Amniotic epithelial cell (primary cell): ENCODE measurements at regions not wholly inside any gene's neighbourhood (a gene's known extent, or its start where the extent isn't known, plus 50 kb on each side); places are given as distances from the start of the nearest gene placed in this dataset.
"Not testable (repeated sequence)": the region's sequence is repeated elsewhere in the genome, so short reads cannot be mapped to it uniquely, and the experiment has no call there.

Experiments
- DNase-seq: peaks from one replicate; pipeline ENCODE4 v3.0.0-alpha.2; 2010; ENCODE audit warnings: low read depth

DNA sequence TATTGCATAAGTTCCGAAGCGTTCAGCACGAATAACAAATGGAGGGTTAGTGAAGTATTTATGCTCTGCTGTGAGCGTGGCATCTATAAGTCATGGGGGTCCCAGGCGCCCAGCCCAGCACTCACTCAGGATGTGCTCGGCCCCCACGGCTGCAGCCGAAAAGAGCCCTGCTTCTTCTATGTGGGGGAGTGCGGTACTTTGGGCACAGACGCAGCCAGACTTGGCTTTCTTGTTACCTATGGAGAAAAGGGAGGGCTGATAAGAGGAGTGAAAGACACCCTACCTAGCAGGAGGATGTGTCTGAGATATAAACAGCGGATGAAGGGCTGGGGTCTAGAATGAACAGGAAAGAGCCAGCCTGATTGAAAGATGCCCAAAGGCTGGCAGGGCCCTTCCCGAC lies 51.4 kb downstream of the MRPL36 start:
- DNase-seq = no peak

DNA sequence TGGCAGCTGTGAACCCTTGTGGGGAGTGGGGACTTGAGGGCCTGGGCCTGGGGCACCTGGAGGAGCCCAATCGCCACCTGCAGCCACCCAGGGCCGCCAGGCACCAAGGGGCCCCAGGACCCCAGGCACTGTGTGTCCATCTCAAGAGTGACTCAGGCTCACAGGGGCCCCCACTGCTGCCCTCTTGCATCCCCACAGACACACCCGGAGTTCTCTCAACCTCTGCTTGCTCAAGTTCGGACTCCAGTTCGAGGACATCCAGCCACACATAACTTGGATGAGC lies 51.9 kb downstream of the MRPL36 start:
- no peak for DNase-seq

- DNase-seq = no peak
Measured at GRCh38 chr5:1747079-1747802, 52.4 kb downstream of the MRPL36 start.

GRCh38 chr5:1746371-1747078 lies 53.1 kb downstream of the MRPL36 start:
- no peak for DNase-seq

GRCh38 chr5:1745796-1746370 lies 53.8 kb downstream of the MRPL36 start:
- DNase-seq = no peak

DNA sequence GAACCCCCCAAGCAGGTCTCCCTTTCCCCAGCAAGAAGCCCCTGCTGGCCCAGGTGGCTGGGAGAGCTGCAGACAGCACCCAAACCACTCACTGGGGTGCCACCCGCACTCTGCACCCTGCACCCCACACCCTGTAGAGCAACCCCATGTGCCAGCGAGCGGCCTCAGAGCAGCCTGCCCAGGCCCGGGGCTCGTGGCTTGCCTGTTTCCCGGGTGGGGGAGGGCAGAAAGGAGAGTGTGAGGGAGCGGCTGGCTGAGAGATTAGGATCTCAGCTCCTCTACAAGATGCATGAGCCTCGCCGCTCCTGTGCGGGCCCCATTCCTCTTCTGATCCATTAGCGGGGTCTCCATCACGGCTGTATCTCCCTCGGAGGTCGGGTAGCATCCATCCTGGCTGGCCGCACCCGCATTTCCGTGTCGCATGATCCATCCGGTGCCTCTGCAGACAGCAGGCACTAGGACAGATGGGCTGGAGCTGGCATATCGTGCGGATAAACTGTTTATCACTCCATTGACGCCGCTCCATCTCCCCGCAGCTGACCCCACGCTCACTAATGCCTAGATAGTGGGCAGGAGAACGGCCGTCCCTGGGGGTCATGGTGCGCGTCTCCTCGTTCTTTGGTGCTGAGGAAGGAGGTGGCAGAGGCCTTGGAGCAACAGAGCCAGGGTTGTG lies 54.4 kb downstream of the MRPL36 start:
- DNase-seq = no peak

- DNase-seq = no peak
Measured at GRCh38 chr5:1744393-1745122, 55.1 kb downstream of the MRPL36 start.

DNA sequence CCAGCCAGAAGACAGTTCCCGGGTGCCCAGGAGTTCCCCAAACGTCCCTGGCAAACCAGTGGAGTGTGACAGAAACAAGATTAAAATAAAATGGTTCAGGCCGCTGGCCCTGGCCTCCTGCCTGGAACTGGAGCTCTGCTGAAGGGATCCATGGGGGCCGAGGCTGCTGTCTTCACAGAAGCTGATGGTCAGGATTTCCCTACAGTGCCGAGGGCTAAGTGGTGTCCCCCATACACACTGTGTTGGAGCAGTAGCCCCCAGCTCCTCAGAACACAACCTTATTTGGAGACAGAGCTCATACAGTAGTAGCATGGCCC lies 55.9 kb downstream of the MRPL36 start:
- DNase-seq = no peak

DNA sequence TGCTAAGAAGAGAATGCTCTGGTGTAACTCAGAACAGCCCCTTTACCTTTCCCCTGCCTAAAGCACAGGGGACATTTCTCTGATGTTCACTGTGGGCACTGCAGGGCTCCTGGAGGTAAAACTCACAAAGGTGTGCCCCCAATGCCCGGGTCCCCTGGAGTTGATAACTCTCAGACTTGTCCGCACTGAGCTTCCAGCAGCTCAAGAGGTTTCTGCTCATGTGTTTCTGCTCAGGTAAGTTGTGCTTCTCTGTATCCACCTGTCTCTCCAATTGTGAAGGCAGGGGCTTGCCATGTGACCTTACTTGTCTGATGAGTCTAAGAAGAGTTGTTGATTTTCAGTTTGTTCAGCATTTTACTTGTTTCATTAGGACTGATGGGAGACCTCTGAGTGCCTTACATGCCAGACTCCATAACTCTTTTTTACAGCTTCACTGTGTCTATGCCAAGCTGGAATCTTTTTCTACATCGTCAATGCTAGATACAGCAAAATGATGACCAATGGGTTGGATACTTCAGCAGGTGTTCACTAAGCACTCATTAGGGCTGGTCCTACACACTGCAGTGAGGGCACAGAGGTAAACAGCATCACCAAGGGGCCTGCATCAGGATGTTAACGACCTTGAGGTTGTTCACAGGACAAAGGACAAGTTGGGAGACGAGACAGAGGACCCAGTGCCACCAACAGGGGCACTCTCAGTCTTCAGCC lies 56.4 kb downstream of the MRPL36 start:
- DNase-seq = no peak

DNA sequence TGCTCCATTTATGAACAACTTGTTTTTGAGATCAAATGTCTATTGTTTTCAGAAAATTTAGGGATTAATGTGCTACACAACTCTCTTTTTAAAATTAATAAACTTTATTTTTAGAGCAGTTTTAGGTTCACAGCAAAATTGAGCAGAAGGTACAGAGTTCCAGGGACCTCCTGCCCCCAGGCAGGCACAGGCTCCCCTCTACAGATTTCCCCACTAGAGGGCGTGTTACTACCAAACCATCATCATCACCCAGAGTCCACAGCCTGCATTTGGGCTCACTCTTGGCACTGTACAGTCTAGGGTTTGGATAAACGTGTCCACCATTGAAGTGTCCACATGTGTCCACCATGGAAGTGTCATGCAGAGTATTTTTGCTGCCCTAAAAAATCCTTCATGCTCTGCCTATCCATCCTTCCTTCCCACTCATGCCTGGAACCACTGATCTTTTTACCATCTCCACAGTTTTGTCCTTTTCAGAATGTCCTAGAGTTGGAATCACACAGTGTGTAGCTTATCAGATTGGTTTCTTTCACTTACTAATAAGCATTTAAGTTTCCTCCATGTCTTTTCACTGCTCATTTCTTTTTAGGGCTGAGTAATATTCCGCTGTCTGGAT lies 61.7 kb downstream of the MRPL36 start:
- peak; percentile 9 for DNase-seq

DNA sequence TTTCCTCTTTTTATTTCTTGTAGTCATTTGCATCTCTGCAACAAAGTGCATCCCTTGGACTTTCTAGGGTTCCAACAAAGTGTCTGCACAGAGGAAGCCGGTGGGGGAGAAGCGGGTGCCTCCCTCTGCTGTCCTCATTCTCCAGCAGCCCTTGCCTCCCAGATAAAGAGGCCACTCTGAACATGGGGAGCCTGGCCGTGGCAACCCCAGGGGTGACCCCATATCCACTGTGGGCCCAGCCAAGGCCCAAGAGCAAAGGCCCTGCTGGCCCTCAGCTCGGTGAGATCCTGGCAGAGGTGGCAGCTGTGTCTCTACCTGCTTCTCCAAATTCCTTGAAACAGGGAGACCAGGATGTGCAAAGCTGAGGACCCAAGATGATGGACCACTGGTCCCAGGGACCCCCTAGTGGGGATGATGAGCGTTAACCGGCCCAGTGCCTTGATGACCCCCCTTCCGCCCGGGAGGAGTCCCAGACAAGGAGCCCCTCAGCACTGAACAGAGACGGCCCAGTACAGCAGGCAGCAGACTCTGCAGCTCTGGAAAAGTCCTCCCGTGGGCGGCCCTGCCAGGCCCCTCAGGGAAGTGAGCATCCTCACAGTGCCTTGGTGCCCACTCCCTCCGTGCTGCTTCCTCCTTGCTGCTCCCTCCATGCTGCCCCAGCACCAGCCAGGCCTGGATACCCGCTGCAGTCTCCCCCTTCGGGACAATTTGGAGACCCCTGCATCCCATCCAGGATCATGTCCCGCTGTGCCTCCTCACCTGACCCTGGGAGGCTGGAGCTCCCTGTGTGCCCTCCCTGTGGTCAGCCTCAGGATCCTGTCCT lies 62.5 kb downstream of the MRPL36 start:
- DNase-seq = no peak

DNA sequence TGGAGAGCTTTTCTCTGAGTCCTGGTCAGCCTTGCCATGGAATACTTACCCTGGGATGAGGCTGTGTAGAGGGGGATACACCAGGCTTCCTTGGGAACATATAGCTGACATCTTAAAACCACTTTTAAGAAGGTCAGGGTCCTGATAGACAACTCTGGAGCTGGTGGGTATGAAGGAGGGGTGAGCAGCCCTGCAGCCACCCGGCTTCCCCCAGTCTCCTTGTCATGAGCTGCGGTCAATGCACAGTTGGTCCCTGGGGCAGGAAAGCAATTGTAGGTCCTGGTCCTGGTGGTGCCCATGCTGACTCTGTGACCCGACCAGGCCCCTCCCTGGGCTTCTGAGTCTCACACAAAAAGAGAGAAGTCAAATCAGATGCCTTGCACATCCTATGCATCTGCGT lies 63.6 kb downstream of the MRPL36 start:
- no peak for DNase-seq

- no peak for DNase-seq
Measured at GRCh38 chr5:1735320-1735970, 64.2 kb downstream of the MRPL36 start.

GRCh38 chr5:1734908-1735289 lies 64.7 kb downstream of the MRPL36 start:
- no peak for DNase-seq

GRCh38 chr5:1734271-1734907 lies 65.2 kb downstream of the MRPL36 start:
- DNase-seq = no peak

DNA sequence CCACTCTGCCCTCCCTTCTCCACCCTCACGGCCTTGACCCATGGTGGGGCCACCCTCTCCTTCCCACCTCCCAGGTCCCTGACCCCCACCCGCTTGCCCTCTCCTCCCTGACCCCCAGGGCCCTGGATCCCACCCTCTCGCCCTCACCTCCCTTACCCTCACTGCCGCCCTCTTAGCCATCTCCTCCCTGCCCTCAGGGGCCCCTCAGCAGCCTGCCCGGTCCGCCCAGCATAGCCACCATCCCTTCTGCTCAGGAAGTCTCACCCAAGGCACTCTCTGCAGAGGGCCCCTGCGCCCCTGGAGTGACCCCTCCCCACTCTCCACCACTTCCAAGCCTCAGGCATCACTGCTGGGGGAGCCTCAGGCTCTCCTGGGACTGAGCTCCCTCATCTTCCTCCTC lies 66.3 kb downstream of the MRPL36 start:
- no peak for DNase-seq

- DNase-seq = no peak
Measured at GRCh38 chr5:1732945-1733344, 66.7 kb downstream of the MRPL36 start.

- no peak for DNase-seq
Measured at GRCh38 chr5:1732238-1732941, 67.2 kb downstream of the MRPL36 start.

- DNase-seq = not testable (repeated sequence)
Measured at GRCh38 chr5:1731855-1732237, 67.8 kb downstream of the MRPL36 start.
